Coronary artery (tissue), 2 donors: ENCODE measurements at regions not wholly inside any gene's neighbourhood (a gene's known extent, or its start where the extent isn't known, plus 50 kb on each side); places are given as distances from the start of the nearest gene placed in this dataset.
"Not testable (repeated sequence)": the region's sequence is repeated elsewhere in the genome, so short reads cannot be mapped to it uniquely, and the experiment has no call there.

ENCODE experiments used
- DNase-seq: peaks from one replicate; pipeline ENCODE4 v3.0.0-alpha.2; 2017; ENCODE audit warnings: low spot score
- H3K27ac ChIP-seq, 2 donors: fragments of 200-600 bp; sonication (generic); one replicate each; pipeline ENCODE4 v1.5.1; 2016 to 2019
- H3K4me3 ChIP-seq: fragments of 200-600 bp; sonication (generic); 2 replicates; pipeline ENCODE4 v1.5.1; 2016; ENCODE audit warnings: mild to moderate bottlenecking, moderate library complexity
- TF ChIP-seq, protein P1 (sequence below): fragments of 200-600 bp; sonication (generic); IDR thresholded peaks from one replicate; pipeline ENCODE4 v1.5.1; 2019; ENCODE audit warnings: antibody characterized with exemption

DNA sequence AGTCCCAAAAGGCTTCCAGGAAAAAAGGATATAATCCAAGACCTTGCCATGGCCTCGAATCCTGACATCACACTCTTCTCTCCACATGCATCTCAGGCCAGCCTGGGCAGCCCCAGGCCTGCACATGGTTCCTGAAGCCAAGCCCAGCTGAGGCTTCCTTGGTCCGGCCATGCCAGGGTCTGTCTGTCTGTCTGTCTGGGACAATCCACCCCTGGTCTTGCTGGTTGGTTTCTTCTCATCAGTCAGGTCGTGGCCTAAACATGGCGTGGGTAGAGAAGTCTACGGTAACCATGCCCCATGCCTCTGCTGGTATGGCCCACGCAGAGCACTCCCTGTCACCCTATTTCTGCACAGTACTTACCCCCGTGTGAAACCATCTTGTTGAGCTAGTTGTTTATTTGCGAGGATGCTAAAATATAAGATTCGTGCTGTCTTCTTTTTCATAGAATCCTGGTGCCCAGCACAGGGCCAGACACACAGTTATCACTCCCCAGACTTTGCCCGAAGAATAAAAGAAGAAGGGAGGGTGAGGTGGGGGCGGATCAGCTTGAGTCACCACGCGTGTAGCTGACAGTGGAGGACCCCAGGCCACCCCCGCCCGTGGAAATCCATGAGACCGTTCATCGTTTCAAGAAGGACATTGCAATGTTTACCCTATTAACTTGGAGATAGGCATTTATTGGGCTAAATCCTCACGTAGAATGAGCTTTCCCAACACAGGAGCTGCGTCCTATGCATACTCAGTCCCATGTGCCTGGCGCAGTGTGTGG, 107.2 kb downstream of the RNASET2 start:
- TF ChIP-seq, protein P1, sequence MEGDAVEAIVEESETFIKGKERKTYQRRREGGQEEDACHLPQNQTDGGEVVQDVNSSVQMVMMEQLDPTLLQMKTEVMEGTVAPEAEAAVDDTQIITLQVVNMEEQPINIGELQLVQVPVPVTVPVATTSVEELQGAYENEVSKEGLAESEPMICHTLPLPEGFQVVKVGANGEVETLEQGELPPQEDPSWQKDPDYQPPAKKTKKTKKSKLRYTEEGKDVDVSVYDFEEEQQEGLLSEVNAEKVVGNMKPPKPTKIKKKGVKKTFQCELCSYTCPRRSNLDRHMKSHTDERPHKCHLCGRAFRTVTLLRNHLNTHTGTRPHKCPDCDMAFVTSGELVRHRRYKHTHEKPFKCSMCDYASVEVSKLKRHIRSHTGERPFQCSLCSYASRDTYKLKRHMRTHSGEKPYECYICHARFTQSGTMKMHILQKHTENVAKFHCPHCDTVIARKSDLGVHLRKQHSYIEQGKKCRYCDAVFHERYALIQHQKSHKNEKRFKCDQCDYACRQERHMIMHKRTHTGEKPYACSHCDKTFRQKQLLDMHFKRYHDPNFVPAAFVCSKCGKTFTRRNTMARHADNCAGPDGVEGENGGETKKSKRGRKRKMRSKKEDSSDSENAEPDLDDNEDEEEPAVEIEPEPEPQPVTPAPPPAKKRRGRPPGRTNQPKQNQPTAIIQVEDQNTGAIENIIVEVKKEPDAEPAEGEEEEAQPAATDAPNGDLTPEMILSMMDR: no peak
- DNase-seq: no peak
- no peak overlapping the region for H3K4me3 ChIP-seq
- H3K27ac ChIP-seq: no peak overlapping the region

DNA sequence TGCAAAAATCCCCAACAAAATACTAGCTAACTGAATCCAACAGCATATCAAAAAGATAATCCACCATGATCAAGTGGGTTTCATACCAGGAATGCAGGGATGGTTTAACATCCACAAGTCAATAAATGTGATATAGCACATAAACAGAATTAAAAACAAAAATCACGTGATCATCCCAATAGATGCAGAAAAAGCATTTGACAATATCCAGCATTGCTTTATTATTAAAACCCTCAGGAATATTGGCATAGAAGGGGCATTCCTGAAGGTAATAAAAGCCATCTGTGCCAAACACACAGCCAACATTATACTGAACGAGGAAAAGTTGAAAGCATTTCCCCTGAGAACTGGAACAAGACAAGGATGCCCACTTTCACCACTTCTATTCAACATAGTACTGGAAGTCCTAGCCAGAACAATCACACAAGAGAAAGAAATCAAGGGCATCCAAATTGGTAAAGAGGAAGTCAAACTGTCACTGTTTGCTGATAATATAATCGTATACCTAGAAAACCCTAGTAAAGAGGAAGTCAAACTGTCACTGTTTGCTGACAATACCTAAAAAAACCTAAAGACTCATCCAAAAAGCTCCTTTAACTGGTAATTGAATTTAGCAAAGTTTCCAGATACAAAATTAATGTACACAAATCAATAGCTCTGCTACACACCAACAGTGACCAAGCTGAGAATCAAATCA, 109.8 kb downstream of the RNASET2 start:
- not testable (repeated sequence) for DNase-seq, H3K27ac ChIP-seq, H3K4me3 ChIP-seq

DNA sequence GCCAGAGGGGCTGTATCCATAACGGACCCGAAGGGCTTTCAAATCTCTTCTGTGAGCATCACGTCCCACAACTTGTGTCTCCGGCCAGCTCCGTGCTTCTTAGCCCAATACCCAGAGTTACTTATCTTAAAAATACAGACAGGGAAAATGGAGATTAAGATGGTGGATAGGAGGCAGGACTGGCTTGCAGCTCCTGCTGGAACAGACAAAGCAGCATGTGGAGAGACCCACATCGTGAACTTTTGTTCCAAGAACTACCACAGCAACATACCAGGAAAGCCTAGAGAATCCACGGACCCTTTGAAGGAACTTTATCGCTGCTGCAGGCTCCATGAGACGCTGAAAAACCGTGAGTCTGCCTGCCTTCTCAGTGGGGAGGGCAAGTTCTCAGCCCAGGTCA, 113.7 kb downstream of the RNASET2 start:
- Histone ChIP-seq H3K4me3 (no peak overlapping the region), H3K27ac (no peak overlapping the region)
- TF ChIP-seq, protein P1: no peak
- no peak for DNase-seq

DNA sequence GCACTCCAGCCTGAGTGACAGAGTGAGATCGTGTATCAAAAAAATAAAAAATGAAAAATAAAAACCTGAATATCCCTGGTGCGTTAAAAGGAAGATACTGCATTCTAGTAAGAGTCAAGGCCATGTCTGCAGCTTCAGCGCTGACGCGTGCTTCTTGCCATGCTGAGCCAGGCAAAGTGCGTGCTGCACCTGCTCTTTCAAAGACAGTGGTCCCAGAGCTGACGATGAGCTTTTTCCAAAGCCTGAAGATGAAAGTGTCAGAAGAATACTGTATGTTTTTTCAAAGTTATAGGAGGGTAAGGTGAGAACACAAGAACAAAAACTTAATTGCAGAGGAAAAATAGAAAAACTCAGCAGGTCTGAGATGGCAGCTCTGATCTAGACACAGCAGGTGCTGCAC, 115.1 kb downstream of the RNASET2 start:
- TF ChIP-seq, protein P1: no peak
- H3K4me3 ChIP-seq: no peak overlapping the region
- no peak for DNase-seq

DNA sequence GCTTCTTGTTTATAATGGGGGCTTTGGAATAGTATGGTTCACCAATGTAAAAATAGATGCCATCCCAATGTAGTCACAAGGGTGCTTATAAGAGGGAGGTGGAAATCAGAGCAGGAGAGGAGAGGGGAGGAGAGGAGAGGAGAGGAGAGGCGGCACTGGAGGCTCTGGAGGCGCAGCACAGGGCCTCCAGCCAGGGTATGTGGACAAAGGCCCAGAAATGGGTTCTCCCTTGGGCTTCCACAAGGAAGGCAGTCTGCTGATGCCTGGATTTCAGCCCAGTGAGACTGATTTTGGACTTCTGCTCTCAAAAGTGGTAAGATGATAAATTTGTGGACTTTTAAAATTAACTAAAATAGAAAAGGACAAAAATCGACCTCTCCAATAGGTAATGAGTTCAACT, 116.8 kb downstream of the RNASET2 start:
- Histone ChIP-seq H3K27ac (no peak overlapping the region), H3K4me3 (no peak overlapping the region)
- TF ChIP-seq, protein P1: no peak
- DNase-seq: no peak

More for the DNA sequence above, 115.1 kb downstream of the RNASET2 start:
- no peak overlapping the region for H3K27ac ChIP-seq

DNA sequence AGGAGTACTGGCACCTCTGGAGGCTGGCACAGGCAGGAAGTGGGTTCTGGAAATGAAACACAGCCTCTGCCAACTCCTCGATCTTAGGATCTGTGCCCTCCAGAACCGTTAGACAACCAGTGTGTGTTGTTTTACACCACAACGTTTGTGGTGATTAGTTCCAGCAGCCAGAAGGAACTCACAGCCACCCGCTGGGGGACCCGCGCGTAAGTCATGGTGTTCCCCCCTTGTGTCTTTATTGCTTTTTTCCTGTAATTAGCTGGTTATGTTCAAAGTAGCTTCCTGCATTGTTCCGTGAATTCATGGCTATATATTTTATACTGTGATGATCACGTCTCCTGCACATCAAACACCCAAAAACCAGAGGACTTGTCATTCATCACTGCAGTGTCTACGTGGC, 117.4 kb downstream of the RNASET2 start:
- no peak for DNase-seq
- TF ChIP-seq, protein P1: no peak
- Histone ChIP-seq H3K27ac (no peak overlapping the region), H3K4me3 (no peak overlapping the region)

DNA sequence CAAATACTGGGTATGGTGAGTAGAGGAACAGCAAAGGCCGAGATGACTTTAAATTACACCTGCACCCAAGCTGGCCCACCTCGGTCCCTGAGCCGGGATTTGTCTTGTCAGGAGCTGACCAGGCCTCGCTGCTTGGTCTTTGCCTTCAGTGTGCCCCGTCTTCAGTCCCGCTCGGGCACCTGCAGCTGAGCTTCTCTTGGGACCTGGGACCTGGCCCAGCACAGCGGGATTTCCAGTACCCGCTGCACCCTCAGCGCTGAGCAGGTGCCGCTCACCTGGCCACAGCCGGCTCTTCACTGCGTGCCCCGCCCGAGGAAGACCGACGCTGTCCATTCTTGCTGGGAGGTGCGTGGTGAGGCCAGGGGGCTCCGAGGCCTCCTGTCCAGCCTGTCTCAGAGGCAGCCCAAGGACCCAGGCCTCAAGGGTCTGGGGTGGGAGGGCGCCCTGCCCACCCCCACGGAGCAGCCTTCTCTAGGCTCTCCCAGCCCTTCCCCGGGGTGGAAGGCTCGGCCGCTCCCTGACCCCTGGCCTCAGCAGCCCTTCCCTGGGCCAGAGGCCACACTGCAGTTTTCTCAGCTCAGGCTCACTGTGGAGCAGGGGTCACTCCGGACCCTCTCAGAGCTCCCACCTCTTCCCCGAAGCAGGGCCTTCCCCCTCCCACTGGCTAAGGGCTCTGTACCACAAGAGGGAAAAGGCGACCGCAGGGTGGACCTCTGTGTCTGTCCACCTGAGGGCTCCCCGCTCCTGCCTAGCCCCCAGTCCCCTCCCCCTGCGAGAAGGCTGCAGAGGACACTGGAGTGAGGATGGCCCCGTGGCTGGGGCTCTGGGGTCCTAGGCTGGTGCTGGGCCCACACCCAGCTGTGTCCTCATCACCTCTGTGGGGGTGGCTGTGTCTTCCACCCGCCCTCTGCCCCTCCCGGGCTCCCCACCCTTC, 119.3 kb downstream of the RNASET2 start:
- Histone ChIP-seq H3K4me3 (no peak overlapping the region), H3K27ac (no peak overlapping the region)
- DNase-seq: no peak
- TF ChIP-seq, protein P1: no peak
